ENCODE measurements at regions not wholly inside any gene's neighbourhood (a gene's known extent, or its start where the extent isn't known, plus 50 kb on each side); places are given as distances from the start of the nearest gene placed in this dataset.

- Mint-ChIP-seq H3K27me3 (ENCODE audit: low read depth) (no peaks in the 10 kb centered on the region), H3K4me3 (no peak overlapping the region), H3K9me3 (peaks cover 49% of the 10 kb centered on the region), H3K27ac (no peak overlapping the region), H3K36me3 (peaks cover 3% of the 10 kb centered on the region; the same call in 1 of the 2 replicates), H3K4me1 (no peaks in the 10 kb centered on the region)
- TF ChIP-seq ZNF532 (CRISPR knock-in tag; IDR thresholded peaks at IDR 0.05; ENCODE audit: borderline replicate concordance) (no peak), USF1 (CRISPR knock-in tag; IDR thresholded peaks at IDR 0.05) (no peak), AR (CRISPR knock-in tag; IDR thresholded peaks at IDR 0.05) (no peak), CDX4 (CRISPR knock-in tag; IDR thresholded peaks at IDR 0.05; ENCODE audit: borderline replicate concordance) (no peak), CTCF (IDR thresholded peaks at IDR 0.05) (no peak), ZNF396 (CRISPR knock-in tag; IDR thresholded peaks at IDR 0.05; ENCODE audit: borderline replicate concordance) (no peak), ZSCAN18 (CRISPR knock-in tag; IDR thresholded peaks at IDR 0.05) (no peak), GRHL2 (CRISPR knock-in tag; IDR thresholded peaks at IDR 0.05; ENCODE audit: insufficient replicate concordance, severe bottlenecking) (no peak), USF2 (CRISPR knock-in tag; IDR thresholded peaks at IDR 0.05) (no peak), ATF1 (CRISPR knock-in tag; IDR thresholded peaks at IDR 0.05) (no peak), SMAD3 (CRISPR knock-in tag; IDR thresholded peaks at IDR 0.05; ENCODE audit: borderline replicate concordance) (no peak), HMGXB4 (CRISPR knock-in tag; IDR thresholded peaks at IDR 0.05) (no peak), ETV6 (CRISPR knock-in tag; IDR thresholded peaks at IDR 0.05) (no peak), NR1H2 (CRISPR knock-in tag; IDR thresholded peaks at IDR 0.05) (no peak), PRRX2 (CRISPR knock-in tag; IDR thresholded peaks at IDR 0.05) (no peak), NR2C2 (CRISPR knock-in tag; IDR thresholded peaks at IDR 0.05) (no peak), NFATC4 (CRISPR knock-in tag; IDR thresholded peaks at IDR 0.05) (no peak), ERG (CRISPR knock-in tag; IDR thresholded peaks at IDR 0.05) (no peak)
- ATAC-seq (no peak), DNase-seq (ENCODE audit: low spot score) (no peak)
- ChIA-PET CTCF (no interaction called here), POLR2A (no interaction called here)
Observed at GRCh38 chr22:34501366-34501965, 564.5 kb upstream of the ISX start.

Data from WTC11 (cell line).